ENCODE measurements at regions not wholly inside any gene's neighbourhood (a gene's known extent, or its start where the extent isn't known, plus 50 kb on each side); places are given as distances from the start of the nearest gene placed in this dataset.
"Not testable (repeated sequence)": the region's sequence is repeated elsewhere in the genome, so short reads cannot be mapped to it uniquely, and the experiment has no call there.

GRCh38 chr4:85114526-85114925 is 148.0 kb upstream of the WDFY3 start:
- no peaks in the 10 kb centered on the region for H3K36me3 Mint-ChIP-seq (ENCODE audit: low read depth)
- H3K27me3 Mint-ChIP-seq, result no peaks in the 10 kb centered on the region
- H3K9me3 ChIP-seq (ENCODE audit: control insufficient read depth, low read length, poor library complexity, severe bottlenecking), result no peaks in the 10 kb centered on the region
- no peak for ATAC-seq
- H3K4me3 Mint-ChIP-seq, result no peak overlapping the region
- H3K4me1 Mint-ChIP-seq, result no peaks in the 10 kb centered on the region
- H3K27ac Mint-ChIP-seq, result no peak overlapping the region
- DNase-seq, result no peak

GRCh38 chr4:85116008-85116407 is 149.5 kb upstream of the WDFY3 start:
- H3K4me1 Mint-ChIP-seq, result no peaks in the 10 kb centered on the region
- DNase-seq (no peak), ATAC-seq (no peak)
- no peak overlapping the region for H3K4me3 Mint-ChIP-seq
- no peaks in the 10 kb centered on the region for H3K27me3 Mint-ChIP-seq
- H3K36me3 Mint-ChIP-seq (ENCODE audit: low read depth), result no peaks in the 10 kb centered on the region
- H3K27ac Mint-ChIP-seq, result no peak overlapping the region
- no peaks in the 10 kb centered on the region for H3K9me3 ChIP-seq (ENCODE audit: control insufficient read depth, low read length, poor library complexity, severe bottlenecking)

DNA sequence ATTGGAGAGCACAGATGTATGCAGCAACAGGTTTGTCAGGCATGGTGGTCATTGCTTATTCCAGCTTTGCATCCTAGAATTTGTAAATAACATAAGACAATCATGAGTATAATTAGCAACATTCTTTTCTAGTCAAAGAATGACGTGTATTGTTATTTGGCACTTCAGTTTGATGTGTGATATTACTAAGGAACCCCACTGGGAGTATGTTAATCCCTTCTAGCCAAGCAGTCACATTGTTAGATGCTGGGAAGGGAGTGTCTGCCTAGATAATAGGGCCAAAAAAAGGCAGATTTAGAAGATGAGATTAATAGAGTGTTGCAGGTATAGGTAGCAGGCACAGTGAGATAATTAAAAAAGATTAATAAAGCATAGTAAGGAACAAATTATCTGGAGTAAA is 159.2 kb upstream of the WDFY3 start:
- no peak for ATAC-seq
- Mint-ChIP-seq H3K4me3 (no peak overlapping the region), H3K36me3 (ENCODE audit: low read depth) (no peaks in the 10 kb centered on the region), H3K27me3 (no peaks in the 10 kb centered on the region), H3K4me1 (no peaks in the 10 kb centered on the region), H3K27ac (no peak overlapping the region)
- DNase-seq, result no peak
- no peaks in the 10 kb centered on the region for H3K9me3 ChIP-seq (ENCODE audit: control insufficient read depth, low read length, poor library complexity, severe bottlenecking)

DNA sequence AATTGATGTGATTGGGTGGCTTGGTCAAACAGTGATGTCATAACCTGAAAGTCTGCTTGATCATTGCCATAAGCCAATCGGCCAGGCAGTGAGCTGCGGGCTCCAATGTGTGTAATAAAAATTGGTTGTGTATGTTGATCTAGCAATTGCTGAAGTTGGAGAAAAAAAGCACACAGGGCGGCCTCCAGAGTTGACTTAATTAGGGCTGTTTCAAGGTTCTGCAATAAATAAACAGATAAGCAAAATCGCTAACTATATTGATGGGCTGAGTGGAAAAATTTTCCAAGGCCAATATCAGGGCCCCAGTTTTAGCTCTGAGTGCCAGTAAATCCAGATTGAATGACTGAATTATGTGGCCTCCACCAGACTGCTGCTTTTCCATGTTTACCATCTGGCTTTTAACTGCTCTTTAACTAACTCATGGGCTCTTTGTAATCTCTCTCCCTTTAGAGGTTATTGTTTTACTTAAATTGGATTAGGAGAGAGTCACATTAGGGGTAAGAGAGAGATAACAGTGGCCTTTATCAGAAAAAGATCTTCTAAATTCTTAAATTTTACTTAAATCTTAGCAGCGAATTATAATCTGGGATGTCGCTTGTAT is 160.6 kb upstream of the WDFY3 start:
- no peak for DNase-seq
- no peaks in the 10 kb centered on the region for H3K27me3 Mint-ChIP-seq
- no peaks in the 10 kb centered on the region for H3K9me3 ChIP-seq (ENCODE audit: control insufficient read depth, low read length, poor library complexity, severe bottlenecking)
- no peak for ATAC-seq
- no peak overlapping the region for H3K27ac Mint-ChIP-seq
- H3K36me3 Mint-ChIP-seq (ENCODE audit: low read depth), result no peaks in the 10 kb centered on the region
- no peaks in the 10 kb centered on the region for H3K4me1 Mint-ChIP-seq
- H3K4me3 Mint-ChIP-seq, result no peak overlapping the region

- Mint-ChIP-seq H3K36me3 (ENCODE audit: low read depth) (no peaks in the 10 kb centered on the region), H3K27ac (no peak overlapping the region), H3K4me3 (no peak overlapping the region), H3K27me3 (no peaks in the 10 kb centered on the region), H3K4me1 (no peaks in the 10 kb centered on the region)
- DNase-seq, result no peak
- H3K9me3 ChIP-seq (ENCODE audit: control insufficient read depth, low read length, poor library complexity, severe bottlenecking), result no peaks in the 10 kb centered on the region
- peak; percentile 40 for ATAC-seq
These were observed 161.2 kb upstream of the WDFY3 start for GRCh38 chr4:85127653-85128052.

GRCh38 chr4:85128246-85129204 is 162.0 kb upstream of the WDFY3 start:
- Mint-ChIP-seq H3K4me1 (no peaks in the 10 kb centered on the region), H3K36me3 (ENCODE audit: low read depth) (no peaks in the 10 kb centered on the region), H3K27ac (no peak overlapping the region), H3K4me3 (no peak overlapping the region), H3K27me3 (no peaks in the 10 kb centered on the region)
- no peak for DNase-seq
- no peak for ATAC-seq
- H3K9me3 ChIP-seq (ENCODE audit: control insufficient read depth, low read length, poor library complexity, severe bottlenecking), result no peaks in the 10 kb centered on the region

DNA sequence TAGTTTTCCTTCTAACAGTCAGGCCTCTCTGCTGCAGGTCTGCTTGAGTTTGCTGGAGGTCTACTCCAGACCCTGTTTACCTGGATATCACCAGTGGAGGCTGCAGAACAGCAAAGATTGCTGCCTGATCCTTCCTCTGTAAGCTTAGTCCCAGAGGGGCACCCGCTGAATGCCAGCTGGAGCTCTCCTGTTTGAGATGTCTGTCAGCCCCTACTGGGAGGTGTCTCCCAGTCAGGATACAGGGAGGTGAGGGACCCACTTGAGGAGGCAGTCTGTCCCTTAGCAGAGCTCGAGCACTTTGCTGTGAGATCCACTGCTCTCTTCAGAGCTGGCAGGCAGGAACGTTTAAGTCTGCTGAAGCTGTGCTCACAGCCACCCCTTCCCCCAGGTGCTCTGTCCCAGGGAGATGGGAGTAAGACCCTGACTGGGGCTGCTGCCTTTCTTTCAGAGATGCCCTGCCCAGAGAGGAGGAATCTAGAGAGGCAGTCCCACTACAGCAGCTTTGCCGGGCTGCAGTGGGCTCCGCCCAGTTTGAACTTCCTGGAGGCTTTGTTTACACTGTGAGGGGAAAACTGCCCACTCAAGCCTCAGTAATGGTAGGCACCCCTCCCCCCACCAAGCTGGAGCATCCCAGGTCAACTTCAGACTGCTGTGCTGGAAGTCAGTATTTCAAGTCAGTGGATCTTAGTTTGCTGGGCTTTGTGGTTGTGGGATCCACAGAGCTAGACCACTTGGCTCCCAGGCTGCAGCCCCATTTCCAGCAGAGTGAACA is 163.1 kb upstream of the WDFY3 start:
- H3K4me1 Mint-ChIP-seq; DNase-seq; H3K36me3 Mint-ChIP-seq (ENCODE audit: low read depth); H3K27ac Mint-ChIP-seq; H3K27me3 Mint-ChIP-seq; H3K9me3 ChIP-seq (ENCODE audit: control insufficient read depth, low read length, poor library complexity, severe bottlenecking); H3K4me3 Mint-ChIP-seq; ATAC-seq: not testable (repeated sequence)

DNA sequence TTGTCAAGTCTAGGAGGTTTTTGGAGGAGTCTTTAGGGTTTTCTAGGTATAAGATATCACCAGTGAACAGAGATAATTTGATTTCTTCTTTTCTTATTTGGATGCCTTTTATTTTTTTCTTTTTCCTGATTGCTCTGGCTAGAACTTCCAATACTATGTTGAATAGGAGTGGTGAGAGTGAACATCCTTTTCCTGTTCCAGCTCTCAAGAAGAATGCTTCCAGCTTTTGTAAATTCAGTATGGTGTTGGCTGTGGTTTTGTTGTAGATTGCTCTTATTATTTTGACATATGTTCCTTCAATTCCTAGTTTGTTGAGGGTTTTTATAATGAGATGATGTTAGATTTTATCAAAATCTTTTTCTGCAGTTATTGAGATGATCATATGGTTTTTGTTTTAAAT is 165.6 kb upstream of the WDFY3 start:
- Mint-ChIP-seq H3K36me3 (ENCODE audit: low read depth) (no peaks in the 10 kb centered on the region), H3K4me1 (no peaks in the 10 kb centered on the region), H3K4me3 (no peak overlapping the region), H3K27me3 (no peaks in the 10 kb centered on the region), H3K27ac (no peak overlapping the region)
- no peaks in the 10 kb centered on the region for H3K9me3 ChIP-seq (ENCODE audit: control insufficient read depth, low read length, poor library complexity, severe bottlenecking)
- no peak for DNase-seq
- no peak for ATAC-seq

- H3K36me3 Mint-ChIP-seq (ENCODE audit: low read depth), result no peaks in the 10 kb centered on the region
- H3K27me3 Mint-ChIP-seq, result no peaks in the 10 kb centered on the region
- no peak overlapping the region for H3K4me3 Mint-ChIP-seq
- no peak overlapping the region for H3K27ac Mint-ChIP-seq
- ATAC-seq, result no peak
- no peaks in the 10 kb centered on the region for H3K4me1 Mint-ChIP-seq
- DNase-seq, result no peak
- H3K9me3 ChIP-seq (ENCODE audit: control insufficient read depth, low read length, poor library complexity, severe bottlenecking), result no peaks in the 10 kb centered on the region
These were observed 166.1 kb upstream of the WDFY3 start for GRCh38 chr4:85132570-85132969.

DNA sequence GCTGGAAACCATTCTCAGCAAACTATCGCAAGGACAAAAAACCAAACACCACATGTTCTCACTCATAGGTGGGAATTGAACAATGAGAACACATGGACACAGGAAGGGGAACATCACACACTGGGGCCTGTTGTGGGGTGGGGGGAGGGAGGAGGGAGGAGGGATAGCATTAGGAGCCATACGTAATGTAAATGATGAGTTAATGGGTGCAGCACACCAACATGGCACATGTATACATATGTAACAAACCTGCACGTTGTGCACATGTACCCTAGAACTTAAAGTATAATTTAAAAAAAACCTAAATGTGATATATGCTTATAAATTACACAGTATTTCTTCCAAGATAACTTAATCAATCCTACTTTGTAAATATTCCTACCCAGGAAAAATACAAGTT is 173.3 kb upstream of the WDFY3 start:
- H3K4me3 Mint-ChIP-seq; H3K27ac Mint-ChIP-seq; H3K9me3 ChIP-seq (ENCODE audit: control insufficient read depth, low read length, poor library complexity, severe bottlenecking); H3K36me3 Mint-ChIP-seq (ENCODE audit: low read depth); DNase-seq; ATAC-seq; H3K4me1 Mint-ChIP-seq: not testable (repeated sequence)
- peaks cover 13% of the 10 kb centered on the region for H3K27me3 Mint-ChIP-seq

- ATAC-seq (no peak), DNase-seq (no peak)
- no peaks in the 10 kb centered on the region for H3K9me3 ChIP-seq (ENCODE audit: control insufficient read depth, low read length, poor library complexity, severe bottlenecking)
- no peak overlapping the region for H3K27ac Mint-ChIP-seq
- no peak overlapping the region for H3K4me3 Mint-ChIP-seq
- H3K4me1 Mint-ChIP-seq, result peaks cover under 1% of the 10 kb centered on the region
- no peaks in the 10 kb centered on the region for H3K36me3 Mint-ChIP-seq (ENCODE audit: low read depth)
- peaks cover 21% of the 10 kb centered on the region for H3K27me3 Mint-ChIP-seq
These were observed 176.0 kb upstream of the WDFY3 start for GRCh38 chr4:85142451-85142850.

GRCh38 chr4:85147481-85148076 is 181.1 kb upstream of the WDFY3 start:
- H3K9me3 ChIP-seq (ENCODE audit: control insufficient read depth, low read length, poor library complexity, severe bottlenecking), result no peaks in the 10 kb centered on the region
- Mint-ChIP-seq H3K4me1 (peaks cover 3% of the 10 kb centered on the region), H3K4me3 (no peak overlapping the region), H3K27ac (no peak overlapping the region), H3K27me3 (peaks cover 41% of the 10 kb centered on the region), H3K36me3 (ENCODE audit: low read depth) (no peaks in the 10 kb centered on the region)
- DNase-seq, result no peak
- ATAC-seq, result no peak

DNA sequence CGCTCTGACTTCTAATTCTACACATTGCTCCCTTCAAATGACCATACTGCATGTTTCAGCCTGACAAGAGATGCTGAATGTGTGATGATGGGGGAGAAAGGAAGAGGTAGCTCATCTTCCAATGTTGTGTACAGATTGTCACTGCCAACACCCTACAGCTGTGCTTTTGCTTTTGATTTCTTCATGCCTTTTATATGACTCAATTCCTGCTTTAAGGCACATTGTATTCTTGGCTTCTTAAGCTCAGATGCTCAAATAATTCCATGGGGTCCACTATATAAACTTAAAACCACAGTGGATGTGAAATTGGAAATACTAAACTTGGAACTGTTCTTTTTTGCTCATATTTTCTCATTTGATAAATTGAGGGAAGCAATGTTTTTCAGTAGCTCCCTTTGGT is 183.2 kb upstream of the WDFY3 start:
- DNase-seq (no peak), ATAC-seq (no peak)
- no peak overlapping the region for H3K4me3 Mint-ChIP-seq
- no peaks in the 10 kb centered on the region for H3K36me3 Mint-ChIP-seq (ENCODE audit: low read depth)
- no peaks in the 10 kb centered on the region for H3K9me3 ChIP-seq (ENCODE audit: control insufficient read depth, low read length, poor library complexity, severe bottlenecking)
- peaks cover 3% of the 10 kb centered on the region for H3K4me1 Mint-ChIP-seq
- H3K27me3 Mint-ChIP-seq, result peaks cover 40% of the 10 kb centered on the region
- no peak overlapping the region for H3K27ac Mint-ChIP-seq

Data from T-helper 17 cell (primary cell).